Cerebellar nuclear complex (tissue), 1 donor: ENCODE measurements at regions not wholly inside any gene's neighbourhood (a gene's known extent, or its start where the extent isn't known, plus 50 kb on each side); places are given as distances from the start of the nearest gene placed in this dataset.
"Not testable (repeated sequence)": the region's sequence is repeated elsewhere in the genome, so short reads cannot be mapped to it uniquely, and the experiment has no call there.

Experiments
- DNase-seq, 2 experiments: peaks; one replicate each; lab custom pipeline; 2025; lab: John Stamatoyannopoulos, UW

DNA sequence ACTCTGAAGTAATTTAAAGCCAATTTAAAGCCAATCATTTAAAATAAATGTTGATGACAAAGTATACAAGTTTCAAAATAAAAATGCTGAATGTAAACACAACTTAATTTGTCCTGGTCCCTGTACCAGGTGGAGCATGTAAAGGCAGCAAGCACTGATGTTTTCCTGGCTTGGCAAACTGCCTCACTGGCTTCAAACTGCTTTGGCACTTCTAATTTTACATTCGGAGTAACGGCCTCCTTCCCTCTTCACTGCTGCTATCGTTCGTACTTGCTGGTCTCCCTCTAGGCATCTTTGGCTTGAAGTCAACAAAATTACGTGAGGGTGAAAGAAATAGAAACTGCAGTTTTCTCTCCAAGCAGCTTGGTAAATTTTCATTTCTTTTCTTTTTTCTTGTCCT lies 287.9 kb downstream of the LTN1 start:
- DNase-seq = no peak

DNA sequence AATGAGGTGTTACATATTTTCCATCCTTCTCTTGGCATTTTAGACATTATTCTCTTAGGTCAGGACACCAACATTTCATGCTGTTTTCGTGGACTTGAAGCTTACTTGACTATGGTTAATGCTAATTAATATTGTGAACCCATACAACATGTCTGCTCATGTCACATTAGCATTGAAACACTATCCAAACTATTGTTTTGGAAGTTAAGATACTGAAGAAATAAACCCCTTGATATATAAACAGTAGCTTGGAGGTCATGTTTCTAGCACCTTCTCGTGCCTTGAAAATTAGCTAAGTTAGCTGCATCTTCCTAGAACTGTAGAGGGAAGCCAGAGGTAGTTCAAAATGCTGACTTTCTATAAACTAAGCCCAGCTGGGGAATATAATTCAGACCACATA lies 288.8 kb downstream of the LTN1 start:
- DNase-seq = no peak

GRCh38 chr21:28699596-28700259 lies 292.9 kb downstream of the LTN1 start:
- no peak for DNase-seq

DNA sequence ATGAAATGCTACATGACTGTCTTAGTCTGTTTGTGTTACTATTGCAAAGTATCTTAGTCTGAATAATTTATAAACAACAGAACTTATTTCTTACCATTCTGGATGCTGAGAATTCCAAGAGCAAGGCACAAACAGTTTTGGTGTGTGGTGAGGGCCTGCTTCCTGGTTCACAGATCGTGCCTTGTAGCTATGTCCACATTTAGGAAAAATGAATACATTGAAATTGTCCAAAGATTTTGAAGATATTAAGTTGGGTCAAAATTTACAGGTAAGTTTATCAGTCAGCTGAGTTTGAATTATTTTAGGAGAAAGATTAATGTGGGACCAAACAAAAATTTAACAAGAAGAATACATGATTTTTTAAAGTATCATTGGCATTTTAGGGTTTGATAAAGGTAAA lies 293.5 kb downstream of the LTN1 start:
- DNase-seq = no peak

DNA sequence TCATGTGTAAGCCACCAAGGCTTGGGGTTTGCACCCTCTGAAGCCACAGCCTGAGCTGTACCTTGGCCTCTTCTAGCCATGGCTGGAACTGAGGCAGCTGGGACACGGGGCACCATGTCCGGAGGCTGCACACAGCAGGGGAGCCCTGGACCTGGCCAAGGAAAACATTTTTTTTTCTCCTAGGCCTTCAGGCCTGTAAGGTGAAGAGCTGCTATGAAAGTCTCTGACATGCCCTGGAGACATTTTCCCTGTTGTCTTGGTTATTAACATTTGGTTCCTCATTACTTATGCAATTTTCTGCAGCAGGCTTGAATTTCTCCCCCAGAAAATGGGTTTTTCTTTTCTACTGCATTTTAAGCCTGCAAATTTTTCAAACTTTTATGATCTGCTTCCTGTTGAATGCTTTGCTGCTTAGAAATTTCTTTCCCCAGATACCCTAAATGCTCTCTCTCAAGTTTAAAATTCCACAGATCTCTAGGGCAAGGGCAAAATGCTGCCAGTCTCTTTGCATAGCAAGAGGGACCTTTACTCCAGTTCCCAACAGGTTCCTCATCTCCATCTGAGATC lies 295.8 kb downstream of the LTN1 start:
- no peak for DNase-seq

DNA sequence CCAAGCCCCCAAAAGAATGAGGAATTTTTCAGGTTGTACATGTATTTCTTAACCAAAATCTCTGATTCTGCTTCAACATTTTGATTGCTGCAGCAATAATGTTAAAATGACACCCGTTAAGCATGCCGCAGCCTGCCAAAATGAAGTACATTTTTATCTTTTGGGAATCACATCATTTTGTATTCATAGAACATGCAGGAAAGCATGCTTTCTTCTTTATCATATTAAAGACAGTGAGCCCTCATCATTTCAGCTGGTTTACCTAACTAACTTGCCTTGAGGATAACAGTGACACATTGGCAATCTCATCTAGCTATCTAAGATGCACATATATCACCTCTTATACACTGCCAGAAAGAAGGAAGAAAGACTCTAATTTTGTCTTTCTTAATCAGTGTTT lies 299.2 kb downstream of the LTN1 start:
- no peak for DNase-seq

DNA sequence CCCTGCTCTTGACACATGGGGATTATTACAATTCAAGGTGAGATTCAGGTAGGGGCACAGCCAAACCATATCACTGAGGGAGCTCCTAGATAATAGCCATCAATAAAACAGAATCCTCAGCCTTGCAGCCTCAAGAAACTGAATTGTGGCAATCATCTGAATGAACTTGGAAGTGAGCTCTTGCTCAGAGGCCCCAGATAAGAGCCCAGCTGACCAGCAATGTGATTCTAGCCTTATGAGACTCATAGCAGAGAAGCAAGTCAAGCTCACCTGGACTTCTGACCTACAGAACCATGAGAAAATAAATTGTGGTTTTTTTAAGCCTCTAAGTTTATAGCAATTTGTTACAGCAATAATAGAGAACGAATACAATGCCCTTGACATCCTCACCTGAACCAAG lies 302.5 kb downstream of the LTN1 start:
- DNase-seq = no peak

GRCh38 chr21:28688381-28688780 lies 304.3 kb downstream of the LTN1 start:
- DNase-seq = no peak

GRCh38 chr21:28687586-28687985 lies 305.1 kb downstream of the LTN1 start:
- DNase-seq = no peak

DNA sequence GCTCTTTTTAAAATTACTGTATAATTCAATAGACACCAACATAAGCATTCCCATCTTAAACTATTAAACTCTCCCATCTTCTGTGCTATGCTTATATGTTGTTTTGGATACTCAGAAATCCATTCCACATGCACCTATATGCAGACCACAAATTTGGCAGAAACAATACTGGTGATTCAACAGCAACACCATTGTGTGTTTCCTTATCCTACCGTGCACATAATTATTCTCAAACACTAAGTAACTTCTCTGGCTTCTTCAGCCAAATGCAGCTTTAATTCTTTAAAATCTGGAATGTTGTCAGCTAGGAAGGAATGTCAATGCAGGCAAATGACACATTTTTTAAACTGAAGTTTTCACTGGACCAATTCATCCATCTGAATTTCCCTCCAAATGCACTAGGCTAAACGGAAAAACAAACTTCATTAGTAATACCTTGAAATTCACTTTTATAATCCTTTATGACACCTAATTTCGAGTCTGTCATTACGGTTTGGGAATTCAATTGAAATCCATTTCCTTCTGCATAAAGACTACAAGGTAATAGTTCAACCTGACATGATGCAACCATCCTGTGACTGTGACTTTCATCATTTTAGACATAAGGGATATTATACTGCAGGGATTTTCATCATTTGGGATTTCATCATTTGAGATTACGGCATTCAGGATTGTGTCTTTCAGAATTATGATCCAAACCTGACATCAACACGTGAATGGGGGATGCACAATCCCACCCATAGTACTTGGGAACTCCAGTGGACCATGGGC lies 308.5 kb downstream of the LTN1 start:
- DNase-seq = no peak

DNA sequence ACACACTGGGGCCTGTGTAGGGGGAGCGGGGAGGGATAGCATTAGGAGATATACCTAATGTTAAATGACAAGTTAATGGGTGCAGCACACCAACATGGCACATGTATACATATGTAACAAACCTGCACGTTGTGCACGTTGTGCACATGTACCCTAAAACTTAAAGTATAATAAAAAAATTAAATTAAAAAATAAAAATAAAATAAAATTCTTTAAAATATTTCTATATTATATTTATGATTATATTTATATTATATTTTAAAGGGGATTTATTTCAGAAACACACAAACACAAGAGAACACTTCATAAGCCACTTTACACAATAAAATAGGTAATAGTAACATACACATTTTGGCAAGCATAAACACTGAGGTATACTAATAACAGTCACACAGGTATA lies 309.8 kb downstream of the LTN1 start:
- not testable (repeated sequence) for DNase-seq

DNA sequence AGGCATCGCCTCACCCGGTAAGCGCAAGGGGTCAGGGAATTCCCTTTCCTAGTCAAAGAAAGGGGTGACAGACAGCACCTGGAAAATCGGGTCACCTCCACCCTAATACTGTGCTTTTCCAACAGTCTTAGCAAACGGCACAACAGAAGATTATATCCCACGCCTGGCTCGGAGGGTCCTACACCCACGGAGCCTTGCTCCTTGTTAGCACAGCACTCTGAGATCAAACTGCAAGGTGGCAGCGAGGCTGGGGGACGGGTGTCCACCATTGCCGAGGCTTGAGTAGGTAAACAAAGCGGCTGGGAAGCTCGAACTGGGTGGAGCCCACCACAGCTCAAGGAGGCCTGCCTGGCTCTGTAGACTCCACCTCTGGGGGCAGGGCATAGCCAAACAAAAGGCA lies 315.6 kb downstream of the LTN1 start:
- not testable (repeated sequence) for DNase-seq

DNA sequence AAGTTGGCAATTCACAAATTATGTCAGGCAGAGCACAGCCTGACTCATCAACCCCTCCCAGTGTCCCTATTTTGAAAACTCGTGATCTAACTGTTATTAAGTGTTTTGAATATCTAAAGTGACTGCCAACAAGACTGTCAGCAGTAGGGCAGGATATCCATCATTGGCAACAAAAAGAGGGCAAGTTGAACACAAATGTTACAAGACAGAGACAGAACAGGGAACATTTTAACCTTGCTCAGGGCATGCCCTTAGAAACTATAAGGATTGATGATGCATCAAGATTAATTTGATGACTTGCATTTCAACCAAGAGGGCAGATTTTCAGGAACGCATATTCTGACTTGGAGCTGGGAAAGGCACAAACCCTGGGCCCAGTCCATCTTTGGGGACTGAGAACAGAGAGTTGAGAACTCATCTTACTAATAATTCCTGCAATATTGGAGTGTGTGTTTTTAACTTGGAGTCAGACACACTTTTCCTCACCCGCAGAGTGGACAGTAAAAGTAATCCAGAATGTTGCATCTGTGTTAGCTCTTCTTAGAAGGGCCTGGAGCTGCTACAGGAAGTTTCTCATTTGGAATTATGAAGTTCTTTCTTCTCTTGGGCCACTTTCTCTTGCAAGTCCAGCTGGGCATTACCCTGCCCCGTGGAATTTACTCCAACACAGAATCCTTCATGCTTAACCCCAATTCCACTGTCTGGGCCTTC lies 317.2 kb downstream of the LTN1 start:
- DNase-seq = no peak

DNA sequence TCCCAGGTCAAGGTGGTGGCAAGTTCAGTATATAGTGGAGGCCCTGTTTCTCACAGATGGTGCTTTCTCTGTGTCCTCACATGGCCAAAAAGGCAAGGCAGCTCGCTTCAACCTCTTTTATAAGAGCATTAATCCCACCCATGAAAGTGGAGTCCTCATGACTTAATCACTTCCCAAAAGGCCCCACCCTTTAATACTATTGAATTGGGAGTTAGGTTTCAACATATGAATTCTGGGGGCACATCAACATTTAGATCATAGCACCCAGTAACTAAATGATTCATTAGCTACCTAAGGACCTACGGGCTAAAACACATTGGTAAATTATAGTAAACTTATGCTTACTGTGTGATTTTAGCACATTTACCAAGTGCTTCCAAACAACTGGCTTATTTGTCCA lies 317.9 kb downstream of the LTN1 start:
- DNase-seq = no peak

- no peak for DNase-seq
Observed at GRCh38 chr21:28671549-28672195, 321.0 kb downstream of the LTN1 start.

- no peak for DNase-seq
Observed at GRCh38 chr21:28669971-28670653, 322.6 kb downstream of the LTN1 start.

DNA sequence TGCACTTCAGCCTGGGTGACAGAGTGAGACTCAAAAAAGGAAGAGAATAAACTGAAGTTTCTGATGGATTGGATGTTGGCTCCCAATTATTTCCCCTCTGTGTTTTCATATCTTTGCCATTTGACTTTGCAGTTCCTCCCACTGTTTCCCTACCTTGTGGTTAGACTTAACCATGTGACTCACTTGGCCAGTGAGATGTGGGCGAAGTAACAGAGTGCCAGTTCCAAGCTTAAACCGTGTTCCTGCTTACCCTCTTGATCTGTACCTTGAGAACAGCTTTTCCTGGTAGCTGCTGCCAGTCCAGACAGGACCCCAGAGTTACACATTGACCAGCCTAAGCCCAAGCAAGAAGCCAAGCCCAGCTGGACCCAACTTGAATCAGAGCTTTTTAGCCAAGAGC lies 323.4 kb downstream of the LTN1 start:
- no peak for DNase-seq

- DNase-seq = no peak
Observed at GRCh38 chr21:28663754-28664153, 328.9 kb downstream of the LTN1 start.

DNA sequence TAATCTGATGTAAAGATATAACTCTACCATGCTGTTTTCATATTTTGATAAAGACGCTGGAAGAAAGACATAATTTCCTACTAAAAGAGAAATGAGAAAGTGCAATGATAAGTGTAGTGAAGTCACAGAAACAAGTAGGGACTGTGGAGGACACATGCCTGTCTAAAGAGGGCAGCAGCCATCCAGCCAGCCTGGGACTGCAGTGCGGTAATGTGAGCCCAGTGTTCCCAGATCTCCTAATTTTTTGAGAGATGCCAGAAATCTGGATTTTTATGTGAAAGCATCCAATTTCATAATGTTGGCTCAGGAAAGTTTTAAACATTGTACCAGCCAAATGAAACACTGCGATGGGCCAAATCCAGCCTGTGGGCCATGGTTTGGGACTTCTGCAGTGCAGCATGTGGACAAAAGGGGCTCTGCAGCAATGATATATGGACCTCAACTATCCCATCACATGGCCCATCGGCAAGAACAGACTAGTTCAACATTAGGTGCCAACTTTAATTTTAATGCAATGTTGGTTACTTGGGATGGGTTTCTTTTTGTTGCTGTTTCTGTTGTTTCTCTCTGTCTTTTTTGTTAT lies 329.5 kb downstream of the LTN1 start:
- DNase-seq = no peak

GRCh38 chr21:28657566-28657965 lies 335.1 kb downstream of the LTN1 start:
- DNase-seq = no peak

GRCh38 chr21:28655471-28655870 lies 337.2 kb downstream of the LTN1 start:
- no peak for DNase-seq
